HepG2 (cell line): ENCODE measurements at regions not wholly inside any gene's neighbourhood (a gene's known extent, or its start where the extent isn't known, plus 50 kb on each side); places are given as distances from the start of the nearest gene placed in this dataset.

Experiments used
- ATAC-seq: fragments of 200-7000 bp; cut with Tn5 transposase; 3 replicates; pipeline ENCODE4 v1.9.1; 2020; ENCODE audit warnings: mild to moderate bottlenecking, moderate library complexity
- BruUV-seq: library from RNA; stranded (reverse); fragments of 400-500 nt; replicated peaks from 2 replicates; lab custom pipeline; 2021; lab: Mats Ljungman, UMichigan
- CTCF ChIA-PET: fragments of 300-600 bp; formaldehyde crosslinking; extraction: SDS; loops from one replicate; lab custom pipeline; 2021; ENCODE audit warnings: low total read pairs, inconsistent platforms, low intra/inter-chr PET ratio; lab: Yijun Ruan, JAX
- POLR2A ChIA-PET: fragments of 350-600 bp; sonication (Branson Sonifier 250); formaldehyde crosslinking; loops from one replicate; lab custom pipeline; 2020; ENCODE audit warnings: antibody characterized with exemption, inconsistent platforms; lab: Yijun Ruan, JAX
- DNase-seq: peaks from one replicate; pipeline ENCODE4 v3.0.0-alpha.2; 2015; ENCODE audit warnings: low spot score
- FAIRE-seq: peaks from 3 replicates; lab custom pipeline; 2011; peaks lifted over from hg19 to GRCh38; lab: Jason Lieb, UNC
- H2AFZ ChIP-seq: one replicate; pipeline ENCODE4 v1.6.1; 2011; ENCODE audit warnings: low read length, inconsistent platforms
- H3K27ac ChIP-seq: fragments of 300-600 bp; 3 replicates; pipeline ENCODE4 v1.8.0; 2011; ENCODE audit warnings: mixed run types, mild to moderate bottlenecking, mixed read lengths, low read length, inconsistent platforms; ENCODE audit not compliant: insufficient read depth; ENCODE audit errors: extremely low read length
- H3K27me3 ChIP-seq, 2 experiments: fragments of 200-600 bp in 1 of 2; 2 replicates in 1 of 2; 3 replicates in 1 of 2; pipeline versions ENCODE4 v1.6.0 to v1.8.0; 2011; ENCODE audit warnings: low read length in 2 of 2, mild to moderate bottlenecking in 2 of 2, moderate library complexity in 2 of 2, inconsistent platforms in 1 of 2; ENCODE audit not compliant: insufficient read depth in 2 of 2, control insufficient read depth in 1 of 2
- H3K36me3 ChIP-seq, 2 experiments: fragments of 200-600 bp in 1 of 2; replicated peaks in 1 of 2; 2 replicates in 1 of 2; 3 replicates in 1 of 2; pipeline versions ENCODE4 v1.5.1 to v1.8.0; 2011; ENCODE audit warnings: low read length in 2 of 2, inconsistent platforms in 1 of 2; ENCODE audit not compliant: insufficient read depth in 2 of 2, control insufficient read depth in 1 of 2
- H3K4me1 ChIP-seq: 2 replicates; pipeline ENCODE4 v1.5.1; 2012; ENCODE audit warnings: low read length, inconsistent platforms; ENCODE audit not compliant: insufficient read depth
- H3K4me2 ChIP-seq: 2 replicates; pipeline ENCODE4 v1.6.0; 2011; ENCODE audit warnings: low read depth, low read length, inconsistent platforms
- H3K4me3 ChIP-seq, 3 experiments: fragments of 200-600 bp in 1 of 3; sonication (generic), shearing (Covaris generic) in 1 of 3; replicated peaks in 1 of 3; 2 replicates each; pipeline ENCODE4 v1.5.1; 2011 to 2016; ENCODE audit warnings: low read length in 3 of 3, inconsistent platforms in 2 of 3, low read depth in 2 of 3, mild to moderate bottlenecking in 2 of 3, control low read depth in 1 of 3, mixed read lengths in 1 of 3; ENCODE audit not compliant: insufficient read depth in 1 of 3
- H3K79me2 ChIP-seq: one replicate; pipeline ENCODE4 v1.6.1; 2011; ENCODE audit warnings: low read length, inconsistent platforms; ENCODE audit not compliant: insufficient read depth
- H3K9ac ChIP-seq: 2 replicates; pipeline ENCODE4 v1.6.0; 2011; ENCODE audit warnings: mild to moderate bottlenecking, low read depth, low read length, inconsistent platforms; ENCODE audit not compliant: insufficient read depth
- H3K9me3 ChIP-seq: 2 replicates; pipeline ENCODE4 v1.5.1; 2012; ENCODE audit warnings: mild to moderate bottlenecking, low read length
- H4K20me1 ChIP-seq: 2 replicates; pipeline ENCODE4 v1.6.0; 2011; ENCODE audit warnings: inconsistent platforms, mild to moderate bottlenecking, low read length, moderate library complexity; ENCODE audit not compliant: insufficient read depth
- HMG20A ChIP-seq: IDR thresholded peaks from 2 replicates; pipeline ENCODE4 v1.6.1; 2016; ENCODE audit warnings: borderline replicate concordance
- RERE ChIP-seq: IDR thresholded peaks from 2 replicates; pipeline ENCODE4 v1.6.1; 2016; ENCODE audit warnings: low read depth, missing genetic modification reagents, missing compliant biosample characterization
- TEF ChIP-seq: sonication (generic); formaldehyde crosslinking; IDR thresholded peaks from 2 replicates; pipeline ENCODE4 v1.5.0; 2020; ENCODE audit warnings: missing genetic modification reagents
- YY1 ChIP-seq: IDR thresholded peaks from 2 replicates; pipeline ENCODE4 v1.6.1; 2011; ENCODE audit warnings: low read length, low read depth, moderate library complexity, mild to moderate bottlenecking; ENCODE audit not compliant: insufficient read depth, insufficient replicate concordance
- ZFP41 ChIP-seq: sonication (generic); formaldehyde crosslinking; IDR thresholded peaks from 2 replicates; pipeline ENCODE4 v1.4.0; 2020; ENCODE audit warnings: mild to moderate bottlenecking, missing genetic modification reagents, borderline replicate concordance
- ZNF580 ChIP-seq: IDR thresholded peaks from 2 replicates; pipeline ENCODE4 v1.6.1; 2016; ENCODE audit warnings: low read depth, borderline replicate concordance
- WGBS: methylation state at CpG from one replicate; pipeline ENCODE4 v1.1.6; 2017; ENCODE audit warnings: low lambda C conversion rate; 5-methylcytosine and 5-hydroxymethylcytosine counted together
- in situ Hi-C: cut with HindIII; loops from 2 replicates; pipeline ENCODE4 v1.10.0; 2017; ENCODE audit warnings: low pct_unique_long_range_greater_than_20kb; ENCODE audit not compliant: extremely low pct_ligation_motif_present
- intact Hi-C: fragments of 100-400 bp; cut with micrococcal nuclease; formaldehyde crosslinking; loops from one replicate; pipeline ENCODE4 v1.10.0; 2022; ENCODE audit not compliant: unreplicated experiment

GRCh38 chr15:70461017-70461416 lies 302.3 kb downstream of the UACA start:
- no peak for FAIRE-seq
- ATAC-seq, result no peak
- Histone ChIP-seq H4K20me1 (no peaks in the 10 kb centered on the region), H2AFZ (no peak overlapping the region), H3K9ac (no peak overlapping the region), H3K36me3 (no peaks in the 10 kb centered on the region), H3K27ac (no peak overlapping the region), H3K4me3 (no peak overlapping the region), H3K4me2 (no peak overlapping the region), H3K79me2 (no peaks in the 10 kb centered on the region), H3K27me3 (no peaks in the 10 kb centered on the region; a peak in 1 of 5 replicates), H3K9me3 (no peaks in the 10 kb centered on the region), H3K4me1 (no peaks in the 10 kb centered on the region)
- in situ Hi-C loops, result no loop called here
- intact Hi-C loops, result loop anchor here (2.0 to 10.0 kb wide), 2 partner anchors 736 to 982 kb away; no protein-coding TSS in a partner anchor
- CTCF ChIA-PET, result no interaction called here
- POLR2A ChIA-PET, result no interaction called here
- DNase-seq, result no peak
- 12% methylated on average over 1 of the region's 1 CpG for WGBS
- TF ChIP-seq TEF (CRISPR knock-in tag) (no peak), RERE (CRISPR knock-in tag) (no peak), YY1 (no peak), HMG20A (no peak), ZFP41 (no peak), ZNF580 (CRISPR knock-in tag) (no peak)
- BruUV-seq, result no TSS peak
